WTC11 (cell line): ENCODE measurements at regions not wholly inside any gene's neighbourhood (a gene's known extent, or its start where the extent isn't known, plus 50 kb on each side); places are given as distances from the start of the nearest gene placed in this dataset.

ENCODE experiments used
- ATF1 ChIP-seq: sonication (generic); formaldehyde crosslinking; IDR thresholded peaks from 2 replicates; pipeline ENCODE4 v1.8.1; 2023; ENCODE audit warnings: mild to moderate bottlenecking, moderate library complexity, missing genetic modification reagents
- CREB1 ChIP-seq: sonication (generic); formaldehyde crosslinking; IDR thresholded peaks from 2 replicates; pipeline ENCODE4 v1.8.0; 2023; ENCODE audit warnings: mild to moderate bottlenecking, missing genetic modification reagents
- CTCF ChIP-seq: fragments of 200-600 bp; IDR thresholded peaks from 2 replicates; pipeline ENCODE4 v1.8.0; 2022; ENCODE audit warnings: antibody characterized with exemption

- TF ChIP-seq CTCF = no peak
- TF ChIP-seq CREB1 (CRISPR knock-in tag) = no peak
- no peak for TF ChIP-seq ATF1 (CRISPR knock-in tag)
Measured at GRCh38 chr4:30005995-30006394, 714.2 kb upstream of the PCDH7 start.
